Esophagus muscularis mucosa (tissue), 4 donors: ENCODE measurements at regions not wholly inside any gene's neighbourhood (a gene's known extent, or its start where the extent isn't known, plus 50 kb on each side); places are given as distances from the start of the nearest gene placed in this dataset.

Source experiments
- EP300 ChIP-seq: sonication (generic); formaldehyde crosslinking; IDR thresholded peaks from one replicate; pipeline ENCODE4 v1.6.1; 2017; ENCODE audit warnings: antibody characterized with exemption
- POLR2AphosphoS5 ChIP-seq, 2 donors: sonication (generic); formaldehyde crosslinking; IDR thresholded peaks; one replicate each; pipeline ENCODE4 v1.6.1; 2017; ENCODE audit warnings: antibody characterized with exemption in 2 of 2
- TF ChIP-seq, protein P1 (sequence below), 3 experiments: fragments of 200-600 bp in 2 of 3; fragments of 450-650 bp in 1 of 3; sonication (generic) in 2 of 3; IDR thresholded peaks; one replicate each; pipeline ENCODE4 v1.5.1; 2017 to 2019; ENCODE audit warnings: antibody characterized with exemption in 3 of 3, mild to moderate bottlenecking in 2 of 3, moderate library complexity in 1 of 3

DNA sequence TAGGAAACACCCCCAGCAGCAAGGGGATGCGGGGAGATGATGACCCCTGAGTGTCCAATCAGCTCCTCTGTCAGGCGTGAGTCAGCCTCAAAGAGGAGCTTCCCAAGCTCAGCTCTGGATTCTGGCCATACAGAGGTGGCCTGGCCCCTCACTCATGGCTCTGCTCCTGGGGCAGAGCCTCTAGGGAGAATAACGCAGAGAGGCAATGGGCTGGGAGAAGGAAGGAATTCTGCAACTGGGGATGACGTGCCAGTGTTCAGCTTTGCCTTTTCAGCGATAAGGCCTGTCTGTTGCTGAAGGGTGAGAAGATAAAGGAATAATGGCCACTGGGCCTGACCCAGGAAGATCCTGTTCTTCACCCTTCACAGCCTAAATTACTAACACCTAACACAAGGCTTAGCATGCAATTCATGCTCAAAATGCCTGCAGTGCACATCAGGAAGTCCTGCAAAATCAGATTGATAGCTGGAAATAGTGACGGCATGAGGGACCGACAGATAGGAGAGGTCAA is 92.2 kb downstream of the TBX19 start:
- TF ChIP-seq, protein P1, sequence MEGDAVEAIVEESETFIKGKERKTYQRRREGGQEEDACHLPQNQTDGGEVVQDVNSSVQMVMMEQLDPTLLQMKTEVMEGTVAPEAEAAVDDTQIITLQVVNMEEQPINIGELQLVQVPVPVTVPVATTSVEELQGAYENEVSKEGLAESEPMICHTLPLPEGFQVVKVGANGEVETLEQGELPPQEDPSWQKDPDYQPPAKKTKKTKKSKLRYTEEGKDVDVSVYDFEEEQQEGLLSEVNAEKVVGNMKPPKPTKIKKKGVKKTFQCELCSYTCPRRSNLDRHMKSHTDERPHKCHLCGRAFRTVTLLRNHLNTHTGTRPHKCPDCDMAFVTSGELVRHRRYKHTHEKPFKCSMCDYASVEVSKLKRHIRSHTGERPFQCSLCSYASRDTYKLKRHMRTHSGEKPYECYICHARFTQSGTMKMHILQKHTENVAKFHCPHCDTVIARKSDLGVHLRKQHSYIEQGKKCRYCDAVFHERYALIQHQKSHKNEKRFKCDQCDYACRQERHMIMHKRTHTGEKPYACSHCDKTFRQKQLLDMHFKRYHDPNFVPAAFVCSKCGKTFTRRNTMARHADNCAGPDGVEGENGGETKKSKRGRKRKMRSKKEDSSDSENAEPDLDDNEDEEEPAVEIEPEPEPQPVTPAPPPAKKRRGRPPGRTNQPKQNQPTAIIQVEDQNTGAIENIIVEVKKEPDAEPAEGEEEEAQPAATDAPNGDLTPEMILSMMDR (IDR thresholded peaks at IDR 0.05), result no peak
- TF ChIP-seq POLR2AphosphoS5 (IDR thresholded peaks at IDR 0.05) (no peak), EP300 (no peak)
